GM12878 (cell line): ENCODE measurements at regions not wholly inside any gene's neighbourhood (a gene's known extent, or its start where the extent isn't known, plus 50 kb on each side); places are given as distances from the start of the nearest gene placed in this dataset.

Experiments
- BACH1 ChIP-seq: fragments of 450-650 bp; IDR thresholded peaks from 2 replicates; pipeline ENCODE4 v1.6.1; 2017; ENCODE audit warnings: mild to moderate bottlenecking, borderline replicate concordance
- CEBPB ChIP-seq, 2 experiments: fragments of 150-350 bp in 1 of 2; IDR thresholded peaks; 2 replicates each; pipeline ENCODE4 v1.6.1; 2012 to 2014; ENCODE audit warnings: low read depth in 2 of 2, low read length in 2 of 2, borderline replicate concordance in 1 of 2, inconsistent platforms in 1 of 2
- CEBPZ ChIP-seq: fragments of 150-350 bp; IDR thresholded peaks from 2 replicates; pipeline ENCODE4 v1.6.1; 2016; ENCODE audit warnings: low read depth, low read length
- CUX1 ChIP-seq: IDR thresholded peaks from 2 replicates; pipeline ENCODE4 v1.6.1; 2012; ENCODE audit warnings: improper control_type of control experiment, low read depth, low read length; ENCODE audit not compliant: insufficient replicate concordance
- EZH2 ChIP-seq: IDR thresholded peaks from 2 replicates; pipeline ENCODE4 v1.6.1; 2012; ENCODE audit warnings: low read depth, mild to moderate bottlenecking, control low read depth, inconsistent platforms, low read length, borderline replicate concordance; ENCODE audit not compliant: control insufficient read depth
- FOS ChIP-seq: IDR thresholded peaks from 3 replicates; pipeline ENCODE4 v1.6.1; 2011; ENCODE audit warnings: borderline replicate concordance; ENCODE audit not compliant: insufficient read length; ENCODE audit errors: extremely low read depth
- MAX ChIP-seq: IDR thresholded peaks from 2 replicates; pipeline ENCODE4 v1.6.1; 2012; ENCODE audit warnings: low read depth, low read length, improper control_type of control experiment
- NR2C2 ChIP-seq: IDR thresholded peaks from 2 replicates; pipeline ENCODE4 v1.6.1; 2011; ENCODE audit warnings: borderline replicate concordance, low read depth; ENCODE audit not compliant: control insufficient read depth, insufficient read length
- PML ChIP-seq: IDR thresholded peaks from 2 replicates; pipeline ENCODE4 v1.6.1; 2012; ENCODE audit warnings: low read length, inconsistent platforms
- PRDM15 ChIP-seq: fragments of 450-650 bp; formaldehyde crosslinking; IDR thresholded peaks from 2 replicates; pipeline ENCODE4 v1.4.0; 2020; ENCODE audit warnings: mild to moderate bottlenecking, moderate library complexity
- RAD21 ChIP-seq: IDR thresholded peaks from 2 replicates; pipeline ENCODE4 v1.6.1; 2011; ENCODE audit warnings: mild to moderate bottlenecking, low read depth, low read length, moderate library complexity; ENCODE audit not compliant: insufficient read depth
- SP1 ChIP-seq: IDR thresholded peaks from one replicate; pipeline ENCODE4 v1.6.1; 2011; ENCODE audit warnings: low read depth, low read length
- SPI1 ChIP-seq: IDR thresholded peaks from 2 replicates; pipeline ENCODE4 v1.6.1; 2011; ENCODE audit warnings: low read depth, mild to moderate bottlenecking, low read length, moderate library complexity, borderline replicate concordance; ENCODE audit not compliant: insufficient read depth
- TAF1 ChIP-seq: IDR thresholded peaks from 2 replicates; pipeline ENCODE4 v1.6.1; 2011; ENCODE audit warnings: mild to moderate bottlenecking, low read depth, low read length, borderline replicate concordance
- ZNF207 ChIP-seq: fragments of 450-650 bp; IDR thresholded peaks from 2 replicates; pipeline ENCODE4 v1.6.1; 2014; ENCODE audit warnings: antibody characterized with exemption, mild to moderate bottlenecking, borderline replicate concordance
- ZNF622 ChIP-seq: fragments of 450-650 bp; IDR thresholded peaks from 2 replicates; pipeline ENCODE4 v1.6.1; 2017; ENCODE audit warnings: mild to moderate bottlenecking, inconsistent platforms

GRCh38 chr2:144332356-144333142 is 187.4 kb downstream of the ZEB2 start (continued):
- TF ChIP-seq PRDM15 (CRISPR knock-in tag) (no peak), CEBPZ (no peak), ZNF207 (no peak), MAX (no peak; the same call in 1 of the 2 replicates), RAD21 (peak; percentile 19; the same call in 1 of the 2 replicates), NR2C2 (no peak), BACH1 (peak; percentile 56; the same call in 1 of the 2 replicates), EZH2 (no peak), TAF1 (0 out of 2 replicates have a peak, but pooled peaks have one; percentile 5), CEBPB (IDR thresholded peaks at IDR 0.05; ENCODE audit: borderline replicate concordance in 1 of 2, low read depth in 2 of 2, low read length in 2 of 2) (no peak), SP1 (peak; percentile 11), ZNF622 (no peak), FOS (no peak), PML (no peak), CUX1 (no peak), SPI1 (no peak)
